ENCODE measurements at regions not wholly inside any gene's neighbourhood (a gene's known extent, or its start where the extent isn't known, plus 50 kb on each side); places are given as distances from the start of the nearest gene placed in this dataset.

DNA sequence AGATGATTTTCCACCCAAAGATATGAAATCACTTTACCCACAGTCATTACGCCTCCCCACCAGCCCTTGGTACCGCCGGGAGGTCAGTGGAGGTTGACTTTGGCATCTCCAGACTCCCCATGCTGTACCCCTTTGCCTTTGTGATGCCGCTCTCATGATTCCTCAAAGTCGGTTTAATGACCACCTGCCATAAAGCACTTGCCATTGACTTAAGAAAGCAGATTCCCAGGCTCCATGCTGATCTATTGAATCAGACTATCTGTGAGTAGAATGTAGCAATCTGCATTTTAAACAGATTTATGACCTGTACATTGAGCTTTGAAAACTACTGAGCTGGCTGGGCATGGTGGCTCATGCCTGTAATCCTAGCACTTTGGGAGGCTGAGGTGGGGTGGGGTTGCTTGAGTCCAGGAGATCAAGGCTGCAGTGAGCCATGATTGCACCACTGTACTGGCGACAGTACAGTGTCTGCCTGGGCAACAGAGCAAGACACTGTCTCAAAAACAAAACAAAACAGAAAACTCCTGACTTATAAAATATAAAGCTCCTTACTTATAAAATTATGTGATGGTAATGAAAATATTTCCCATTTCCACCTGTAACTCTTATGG lies 235.2 kb downstream of the KLF5 start:
- TF ChIP-seq, protein P1, sequence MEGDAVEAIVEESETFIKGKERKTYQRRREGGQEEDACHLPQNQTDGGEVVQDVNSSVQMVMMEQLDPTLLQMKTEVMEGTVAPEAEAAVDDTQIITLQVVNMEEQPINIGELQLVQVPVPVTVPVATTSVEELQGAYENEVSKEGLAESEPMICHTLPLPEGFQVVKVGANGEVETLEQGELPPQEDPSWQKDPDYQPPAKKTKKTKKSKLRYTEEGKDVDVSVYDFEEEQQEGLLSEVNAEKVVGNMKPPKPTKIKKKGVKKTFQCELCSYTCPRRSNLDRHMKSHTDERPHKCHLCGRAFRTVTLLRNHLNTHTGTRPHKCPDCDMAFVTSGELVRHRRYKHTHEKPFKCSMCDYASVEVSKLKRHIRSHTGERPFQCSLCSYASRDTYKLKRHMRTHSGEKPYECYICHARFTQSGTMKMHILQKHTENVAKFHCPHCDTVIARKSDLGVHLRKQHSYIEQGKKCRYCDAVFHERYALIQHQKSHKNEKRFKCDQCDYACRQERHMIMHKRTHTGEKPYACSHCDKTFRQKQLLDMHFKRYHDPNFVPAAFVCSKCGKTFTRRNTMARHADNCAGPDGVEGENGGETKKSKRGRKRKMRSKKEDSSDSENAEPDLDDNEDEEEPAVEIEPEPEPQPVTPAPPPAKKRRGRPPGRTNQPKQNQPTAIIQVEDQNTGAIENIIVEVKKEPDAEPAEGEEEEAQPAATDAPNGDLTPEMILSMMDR (IDR thresholded peaks at IDR 0.05), result no peak
- H3K27ac ChIP-seq, result no peak overlapping the region
- no peaks in the 10 kb centered on the region for H3K4me1 ChIP-seq
- no peaks in the 10 kb centered on the region for H3K36me3 ChIP-seq
- no peaks in the 10 kb centered on the region for H3K9me3 ChIP-seq
- DNase-seq (ENCODE audit: low spot score), result no peak
- no peak overlapping the region for H3K4me3 ChIP-seq
- H3K27me3 ChIP-seq, result no peaks in the 10 kb centered on the region

DNA sequence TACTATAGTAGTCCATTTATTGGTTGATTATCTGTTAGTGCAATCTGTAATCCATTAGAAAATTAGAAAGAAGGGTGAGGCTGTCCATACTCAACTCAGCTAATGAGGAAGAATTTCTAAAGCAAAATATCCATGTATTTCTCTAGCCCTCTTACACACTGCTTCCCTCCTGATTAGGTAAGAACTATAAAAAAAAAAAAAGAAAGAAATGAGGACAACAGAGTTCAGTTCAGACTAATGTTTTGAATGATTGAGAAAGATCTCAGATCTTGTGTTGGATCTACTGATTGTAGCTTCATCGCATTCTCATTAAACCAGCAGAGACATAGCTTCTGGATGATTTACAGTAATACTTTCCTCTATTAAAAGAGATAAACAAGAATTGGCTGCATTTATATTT lies 233.3 kb downstream of the KLF5 start:
- H3K9me3 ChIP-seq, result no peaks in the 10 kb centered on the region
- H3K4me1 ChIP-seq, result no peaks in the 10 kb centered on the region
- H3K36me3 ChIP-seq, result no peaks in the 10 kb centered on the region
- TF ChIP-seq, protein P1 (IDR thresholded peaks at IDR 0.05), result no peak
- H3K27me3 ChIP-seq, result no peaks in the 10 kb centered on the region
- DNase-seq (ENCODE audit: low spot score), result no peak
- no peak overlapping the region for H3K27ac ChIP-seq
- H3K4me3 ChIP-seq, result no peak overlapping the region

DNA sequence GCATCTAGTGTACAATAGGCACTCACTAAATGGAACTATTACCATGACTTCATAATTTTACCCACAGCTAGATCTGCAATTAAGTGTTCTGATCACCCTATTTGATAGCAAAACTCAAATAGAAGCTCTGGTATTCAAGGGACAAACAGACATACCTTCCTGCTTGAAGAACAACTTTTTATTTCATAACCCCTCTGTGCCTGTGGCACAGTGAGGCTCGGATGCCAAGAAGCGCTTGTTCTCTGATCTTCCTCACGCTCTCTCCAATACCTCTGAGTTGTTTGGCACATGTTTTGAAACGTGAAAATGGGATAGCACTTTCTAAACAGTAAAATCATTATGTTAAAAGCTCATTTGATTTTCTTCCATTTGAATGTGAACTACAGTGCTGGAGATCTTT lies 232.0 kb downstream of the KLF5 start:
- no peak for DNase-seq (ENCODE audit: low spot score)
- H3K27ac ChIP-seq, result no peak overlapping the region
- H3K27me3 ChIP-seq, result no peaks in the 10 kb centered on the region
- no peaks in the 10 kb centered on the region for H3K9me3 ChIP-seq
- TF ChIP-seq, protein P1 (IDR thresholded peaks at IDR 0.05), result no peak
- no peaks in the 10 kb centered on the region for H3K36me3 ChIP-seq
- no peak overlapping the region for H3K4me3 ChIP-seq
- no peaks in the 10 kb centered on the region for H3K4me1 ChIP-seq

DNA sequence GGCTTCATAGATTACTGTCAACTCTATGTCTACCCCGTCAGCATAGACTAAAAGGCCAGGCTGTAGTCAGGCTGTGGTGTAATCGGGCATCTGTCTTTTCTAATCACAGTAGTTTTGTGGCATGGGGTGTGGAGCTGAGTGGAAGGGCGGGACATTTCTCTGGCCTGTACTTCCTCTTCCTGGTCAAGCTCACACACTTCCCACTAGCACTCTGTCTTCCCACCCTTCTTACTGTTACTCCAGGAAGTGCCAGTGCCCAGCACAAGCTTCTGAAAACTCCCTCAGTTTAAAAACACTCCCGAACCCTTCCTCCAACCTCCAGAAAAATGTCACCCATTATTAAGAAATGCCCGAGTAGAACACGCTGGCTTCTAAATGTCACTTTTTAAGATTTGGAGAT lies 229.8 kb downstream of the KLF5 start:
- DNase-seq (ENCODE audit: low spot score), result no peak
- no peak overlapping the region for H3K4me3 ChIP-seq
- no peaks in the 10 kb centered on the region for H3K4me1 ChIP-seq
- no peaks in the 10 kb centered on the region for H3K27me3 ChIP-seq
- TF ChIP-seq, protein P1 (IDR thresholded peaks at IDR 0.05), result no peak
- H3K9me3 ChIP-seq, result no peaks in the 10 kb centered on the region
- H3K36me3 ChIP-seq, result no peaks in the 10 kb centered on the region
- H3K27ac ChIP-seq, result no peak overlapping the region

DNA sequence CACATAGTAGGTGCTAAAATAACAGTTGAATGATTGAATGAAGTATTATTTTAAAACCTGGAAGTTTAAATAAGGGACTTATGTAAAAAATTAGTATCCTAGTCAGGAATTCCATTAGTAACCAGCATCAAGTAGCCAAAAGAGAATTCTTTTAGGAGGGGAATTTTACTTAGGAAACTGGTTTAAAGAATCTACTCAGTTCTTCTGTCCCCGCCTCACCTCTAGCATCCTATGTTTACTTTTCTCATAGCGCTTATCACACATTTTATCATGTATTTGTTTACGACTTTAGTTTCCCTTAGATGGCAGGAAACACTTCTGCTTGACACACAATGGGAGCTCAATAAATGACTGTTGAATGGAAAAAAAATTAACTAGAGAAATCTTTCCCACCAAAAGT lies 229.0 kb downstream of the KLF5 start:
- TF ChIP-seq, protein P1 (IDR thresholded peaks at IDR 0.05), result no peak
- H3K36me3 ChIP-seq, result no peaks in the 10 kb centered on the region

DNA sequence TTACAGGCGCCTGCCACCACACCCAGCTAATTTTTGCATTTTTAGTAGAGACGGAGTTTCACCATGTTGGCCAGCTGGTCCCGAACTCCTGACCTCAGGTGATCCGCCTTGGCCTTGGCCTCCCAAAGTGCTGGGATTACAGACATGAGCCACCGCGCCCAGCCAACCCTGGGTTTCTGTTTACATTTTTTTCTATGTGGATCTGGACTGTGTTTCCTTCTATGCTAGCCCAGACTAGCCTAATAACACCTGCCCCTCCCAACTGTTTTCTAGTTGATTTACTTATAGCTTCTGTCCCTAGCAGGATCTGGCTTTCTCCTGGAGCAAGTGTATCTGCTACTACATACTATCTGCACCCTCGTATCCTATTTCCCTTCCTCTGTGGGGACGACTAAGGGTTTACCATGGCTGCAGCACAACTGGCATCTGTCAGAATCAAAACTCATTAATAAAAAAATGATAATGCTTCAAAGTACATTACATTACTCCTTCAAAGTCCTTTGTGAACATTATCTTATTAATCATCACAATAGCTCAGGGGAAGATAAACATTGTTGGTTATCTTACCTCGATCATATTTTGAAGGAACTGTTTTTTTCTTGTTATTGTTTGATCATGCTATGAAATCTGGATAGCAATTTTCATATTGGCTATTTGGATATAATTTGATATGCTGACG lies 228.3 kb downstream of the KLF5 start:
- no peaks in the 10 kb centered on the region for H3K9me3 ChIP-seq
- no peaks in the 10 kb centered on the region for H3K36me3 ChIP-seq
- TF ChIP-seq, protein P1 (IDR thresholded peaks at IDR 0.05), result no peak
- H3K4me1 ChIP-seq, result no peaks in the 10 kb centered on the region
- no peak for DNase-seq (ENCODE audit: low spot score)
- no peak overlapping the region for H3K27ac ChIP-seq
- H3K27me3 ChIP-seq, result no peaks in the 10 kb centered on the region
- no peak overlapping the region for H3K4me3 ChIP-seq

More for the DNA sequence above, 229.0 kb downstream of the KLF5 start:
- H3K27me3 ChIP-seq, result no peaks in the 10 kb centered on the region
- no peaks in the 10 kb centered on the region for H3K9me3 ChIP-seq
- no peak overlapping the region for H3K27ac ChIP-seq
- H3K4me1 ChIP-seq, result no peaks in the 10 kb centered on the region
- H3K4me3 ChIP-seq, result no peak overlapping the region
- no peak for DNase-seq (ENCODE audit: low spot score)

Data from right atrium auricular region (tissue), 2 donors.